ENCODE measurements at regions not wholly inside any gene's neighbourhood (a gene's known extent, or its start where the extent isn't known, plus 50 kb on each side); places are given as distances from the start of the nearest gene placed in this dataset.

DNA sequence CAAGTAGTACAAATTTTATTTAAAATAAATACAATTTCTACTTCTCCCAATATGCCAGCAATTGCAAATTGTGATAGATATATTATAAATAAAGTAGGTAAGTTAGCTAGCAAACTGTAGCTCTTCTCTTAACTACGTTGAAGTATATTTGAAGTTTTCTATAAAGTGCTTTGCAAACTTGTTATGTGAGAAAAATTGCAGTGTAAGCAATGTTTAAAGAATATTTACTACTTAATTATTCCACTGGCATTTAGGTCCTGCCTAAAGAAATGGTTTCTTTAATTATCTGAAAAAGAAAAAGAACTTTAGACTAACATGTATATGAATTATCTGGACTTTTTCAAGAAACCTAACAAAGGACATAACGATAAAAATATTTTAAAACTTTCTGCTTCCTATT is 1350.0 kb upstream of the CDH9 start:
- intact Hi-C loops (cut with DNase I): no loop called here
- H3K27ac ChIP-seq (ENCODE audit: low read depth in 2 of 2, low read length in 2 of 2): no peak overlapping the region
- no peak overlapping the region for H3K9ac ChIP-seq (ENCODE audit: low read length in 3 of 3)
- H3K27me3 ChIP-seq (ENCODE audit: control insufficient read depth, insufficient read depth, low read length): no peaks in the 10 kb centered on the region
- no peaks in the 10 kb centered on the region for H3K9me3 ChIP-seq (ENCODE audit: control insufficient read depth in 2 of 3, insufficient read depth in 1 of 3, low read length in 3 of 3)
- H3K36me3 ChIP-seq (ENCODE audit: control insufficient read depth in 2 of 3, insufficient read depth in 3 of 3, low read length in 3 of 3): no peaks in the 10 kb centered on the region
- FAIRE-seq (no peak), DNase-seq (no peak)
- no peak overlapping the region for H3K4me3 ChIP-seq (ENCODE audit: low read length in 3 of 3)
- TF ChIP-seq, protein P1, sequence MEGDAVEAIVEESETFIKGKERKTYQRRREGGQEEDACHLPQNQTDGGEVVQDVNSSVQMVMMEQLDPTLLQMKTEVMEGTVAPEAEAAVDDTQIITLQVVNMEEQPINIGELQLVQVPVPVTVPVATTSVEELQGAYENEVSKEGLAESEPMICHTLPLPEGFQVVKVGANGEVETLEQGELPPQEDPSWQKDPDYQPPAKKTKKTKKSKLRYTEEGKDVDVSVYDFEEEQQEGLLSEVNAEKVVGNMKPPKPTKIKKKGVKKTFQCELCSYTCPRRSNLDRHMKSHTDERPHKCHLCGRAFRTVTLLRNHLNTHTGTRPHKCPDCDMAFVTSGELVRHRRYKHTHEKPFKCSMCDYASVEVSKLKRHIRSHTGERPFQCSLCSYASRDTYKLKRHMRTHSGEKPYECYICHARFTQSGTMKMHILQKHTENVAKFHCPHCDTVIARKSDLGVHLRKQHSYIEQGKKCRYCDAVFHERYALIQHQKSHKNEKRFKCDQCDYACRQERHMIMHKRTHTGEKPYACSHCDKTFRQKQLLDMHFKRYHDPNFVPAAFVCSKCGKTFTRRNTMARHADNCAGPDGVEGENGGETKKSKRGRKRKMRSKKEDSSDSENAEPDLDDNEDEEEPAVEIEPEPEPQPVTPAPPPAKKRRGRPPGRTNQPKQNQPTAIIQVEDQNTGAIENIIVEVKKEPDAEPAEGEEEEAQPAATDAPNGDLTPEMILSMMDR (IDR thresholded peaks at IDR 0.05; ENCODE audit: borderline replicate concordance, extremely low read depth, insufficient read depth): no peak
- no peaks in the 10 kb centered on the region for H3K4me1 ChIP-seq (ENCODE audit: control insufficient read depth in 2 of 3, insufficient read depth in 2 of 3, low read depth in 1 of 3, low read length in 3 of 3)

DNA sequence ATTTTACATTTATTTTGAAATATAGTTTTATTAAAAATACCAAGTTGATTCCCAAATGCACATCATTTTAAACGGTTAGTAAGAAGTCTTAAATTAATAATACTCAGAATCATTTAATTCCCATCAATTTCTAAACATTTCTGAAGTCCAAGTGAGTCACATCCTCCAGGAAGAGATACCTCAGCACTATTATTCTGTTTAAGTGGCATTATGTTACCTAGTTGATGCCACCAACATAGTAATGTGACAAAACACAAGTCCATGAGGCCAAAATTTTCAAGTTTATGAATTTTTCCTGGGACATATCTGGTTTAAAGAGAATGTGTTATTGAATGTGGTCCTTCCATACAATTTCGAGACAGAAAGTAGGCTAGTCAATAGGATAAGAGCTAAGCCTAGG is 1348.3 kb upstream of the CDH9 start:
- Histone ChIP-seq H3K27ac (ENCODE audit: low read depth in 2 of 2, low read length in 2 of 2) (no peak overlapping the region), H3K4me3 (ENCODE audit: low read length in 3 of 3) (no peak overlapping the region), H3K9ac (ENCODE audit: low read length in 3 of 3) (no peak overlapping the region), H3K9me3 (ENCODE audit: control insufficient read depth in 2 of 3, insufficient read depth in 1 of 3, low read length in 3 of 3) (no peaks in the 10 kb centered on the region), H3K27me3 (ENCODE audit: control insufficient read depth, insufficient read depth, low read length) (no peaks in the 10 kb centered on the region), H3K36me3 (ENCODE audit: control insufficient read depth in 2 of 3, insufficient read depth in 3 of 3, low read length in 3 of 3) (no peaks in the 10 kb centered on the region), H3K4me1 (ENCODE audit: control insufficient read depth in 2 of 3, insufficient read depth in 2 of 3, low read depth in 1 of 3, low read length in 3 of 3) (no peaks in the 10 kb centered on the region)
- DNase-seq: no peak
- TF ChIP-seq, protein P1 (IDR thresholded peaks at IDR 0.05; ENCODE audit: borderline replicate concordance, extremely low read depth, insufficient read depth): no peak
- intact Hi-C loops (cut with DNase I): no loop called here
- no peak for FAIRE-seq

DNA sequence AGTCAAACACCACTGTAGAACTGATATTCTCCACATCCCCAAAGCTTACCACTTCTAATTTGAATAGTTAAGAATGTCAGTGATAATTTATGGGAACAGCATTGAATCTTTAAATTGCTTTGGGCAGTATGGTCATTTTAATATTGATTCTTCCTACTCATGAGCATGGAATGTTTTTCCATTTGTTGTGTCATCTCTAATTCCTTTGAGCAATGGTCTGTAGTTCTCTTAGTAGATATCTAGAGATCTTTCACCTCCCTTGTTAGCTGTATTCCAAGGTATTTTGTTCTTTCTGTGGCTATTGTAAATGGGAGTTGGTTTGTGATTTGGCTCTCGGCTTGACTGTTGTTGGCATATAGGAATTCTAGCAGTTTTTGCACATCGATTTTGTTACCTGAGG is 1341.8 kb upstream of the CDH9 start:
- intact Hi-C loops (cut with DNase I): no loop called here

More for the DNA sequence above, 1341.8 kb upstream of the CDH9 start:
- H3K4me3 ChIP-seq (ENCODE audit: low read length in 3 of 3): no peak overlapping the region
- H3K9ac ChIP-seq (ENCODE audit: low read length in 3 of 3): no peak overlapping the region
- no peaks in the 10 kb centered on the region for H3K4me1 ChIP-seq (ENCODE audit: control insufficient read depth in 2 of 3, insufficient read depth in 2 of 3, low read depth in 1 of 3, low read length in 3 of 3)
- no peaks in the 10 kb centered on the region for H3K9me3 ChIP-seq (ENCODE audit: control insufficient read depth in 2 of 3, insufficient read depth in 1 of 3, low read length in 3 of 3)
- no peak overlapping the region for H3K27ac ChIP-seq (ENCODE audit: low read depth in 2 of 2, low read length in 2 of 2)
- FAIRE-seq (no peak), DNase-seq (no peak)
- H3K27me3 ChIP-seq (ENCODE audit: control insufficient read depth, insufficient read depth, low read length): no peaks in the 10 kb centered on the region
- TF ChIP-seq, protein P1 (IDR thresholded peaks at IDR 0.05; ENCODE audit: borderline replicate concordance, extremely low read depth, insufficient read depth): no peak
- H3K36me3 ChIP-seq (ENCODE audit: control insufficient read depth in 2 of 3, insufficient read depth in 3 of 3, low read length in 3 of 3): no peaks in the 10 kb centered on the region
